HG02870 (cell line): ENCODE measurements at regions not wholly inside any gene's neighbourhood (a gene's known extent, or its start where the extent isn't known, plus 50 kb on each side); places are given as distances from the start of the nearest gene placed in this dataset.
"Not testable (repeated sequence)": the region's sequence is repeated elsewhere in the genome, so short reads cannot be mapped to it uniquely, and the experiment has no call there.

Experiments used
- ATAC-seq: cut with Tn5 transposase; IDR thresholded peaks from one replicate; pipeline ENCODE4 v1.9.1; 2021; ENCODE audit warnings: mild to moderate bottlenecking, moderate library complexity; ENCODE audit not compliant: unreplicated experiment

DNA sequence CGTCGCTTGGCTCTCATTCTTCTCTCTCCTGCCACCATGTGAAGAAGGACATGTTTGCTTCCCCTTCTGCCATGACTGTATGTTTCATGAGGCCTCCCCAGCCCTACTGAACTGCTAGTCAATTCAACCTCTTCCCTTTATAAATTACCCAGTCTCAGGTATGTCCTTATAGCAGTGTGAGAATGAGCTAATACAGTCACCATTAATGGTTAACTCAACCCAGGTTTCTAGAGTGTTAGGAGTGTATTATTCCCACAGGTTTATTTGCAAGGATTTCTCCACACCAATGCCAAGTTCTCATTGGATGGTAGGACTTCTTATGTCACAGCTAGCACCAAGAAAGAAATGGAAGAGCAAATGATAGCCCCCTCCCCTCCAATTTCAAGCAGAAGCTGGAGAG, 71.9 kb downstream of the DYNAP start:
- no peak for ATAC-seq

DNA sequence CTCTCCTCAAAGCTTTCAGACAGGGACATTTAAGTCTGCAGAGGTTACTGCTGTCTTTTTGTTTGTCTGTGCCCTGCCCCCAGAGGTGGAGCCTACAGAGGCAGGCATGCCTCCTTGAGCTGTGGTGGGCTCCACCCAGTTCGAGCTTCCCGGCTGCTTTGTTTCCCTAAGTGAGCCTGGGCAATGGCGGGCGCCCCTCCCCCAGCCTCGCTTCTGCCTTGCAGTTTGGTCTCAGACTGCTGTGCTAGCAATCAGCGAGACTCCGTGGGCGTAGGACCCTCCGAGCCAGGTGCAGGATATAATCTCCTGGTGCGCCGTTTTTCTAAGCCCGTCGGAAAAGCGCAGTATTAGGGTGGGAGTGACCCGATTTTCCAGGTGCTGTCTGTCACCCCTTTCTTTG, 78.7 kb downstream of the DYNAP start:
- not testable (repeated sequence) for ATAC-seq

GRCh38 chr18:54671291-54671881, 80.3 kb downstream of the DYNAP start:
- no peak for ATAC-seq

DNA sequence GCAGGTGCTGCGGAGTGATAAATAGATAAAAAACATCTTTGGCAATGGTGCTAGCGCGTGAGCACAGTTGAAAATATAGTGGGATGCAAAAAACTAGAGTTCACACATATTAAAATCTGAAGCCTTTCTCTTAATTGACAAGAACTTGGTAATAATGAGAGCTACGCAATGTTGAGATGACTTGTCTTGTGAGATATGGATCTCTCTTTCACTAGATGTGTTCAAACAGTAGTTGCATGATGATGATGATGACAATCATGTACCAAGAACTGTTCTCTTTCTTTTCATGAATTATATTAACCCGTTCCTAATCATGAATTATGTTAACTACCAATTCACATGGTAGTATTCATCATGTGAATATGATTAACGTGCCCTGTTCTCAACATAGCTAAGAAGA, 81.1 kb downstream of the DYNAP start:
- no peak for ATAC-seq

DNA sequence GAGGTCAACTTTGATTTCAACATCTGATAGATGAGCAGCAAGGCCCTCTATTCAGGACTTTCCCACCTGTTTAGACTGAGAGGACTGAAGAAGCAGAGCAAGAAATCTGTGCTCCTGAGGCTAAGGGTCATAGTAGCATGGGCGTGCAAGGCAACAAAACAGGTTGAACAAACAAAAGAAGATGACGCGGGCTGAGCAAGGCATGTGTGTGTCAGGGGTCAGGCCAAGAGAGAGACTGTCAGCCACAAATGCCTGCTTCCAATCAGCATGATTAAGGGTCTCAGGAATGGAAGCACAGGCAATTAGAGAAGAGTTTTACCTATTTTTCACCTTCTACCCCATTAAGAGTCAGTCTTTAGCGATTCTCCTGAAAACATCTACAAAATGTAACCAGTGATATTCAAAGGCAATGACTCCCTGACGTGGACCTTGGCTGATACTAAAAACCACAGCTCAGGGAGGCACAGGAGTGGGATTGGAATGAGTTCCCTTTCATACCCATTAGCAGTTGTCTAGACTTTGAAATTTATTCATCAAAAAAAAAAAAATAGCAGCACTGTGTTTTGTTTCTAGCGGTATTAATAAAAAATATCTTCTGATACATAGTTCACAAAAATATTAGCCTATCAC, 81.9 kb downstream of the DYNAP start:
- ATAC-seq, result no peak

GRCh38 chr18:54673936-54674335, 82.9 kb downstream of the DYNAP start:
- ATAC-seq, result no peak

- no peak for ATAC-seq
These were observed 84.0 kb downstream of the DYNAP start for GRCh38 chr18:54675076-54675475.

DNA sequence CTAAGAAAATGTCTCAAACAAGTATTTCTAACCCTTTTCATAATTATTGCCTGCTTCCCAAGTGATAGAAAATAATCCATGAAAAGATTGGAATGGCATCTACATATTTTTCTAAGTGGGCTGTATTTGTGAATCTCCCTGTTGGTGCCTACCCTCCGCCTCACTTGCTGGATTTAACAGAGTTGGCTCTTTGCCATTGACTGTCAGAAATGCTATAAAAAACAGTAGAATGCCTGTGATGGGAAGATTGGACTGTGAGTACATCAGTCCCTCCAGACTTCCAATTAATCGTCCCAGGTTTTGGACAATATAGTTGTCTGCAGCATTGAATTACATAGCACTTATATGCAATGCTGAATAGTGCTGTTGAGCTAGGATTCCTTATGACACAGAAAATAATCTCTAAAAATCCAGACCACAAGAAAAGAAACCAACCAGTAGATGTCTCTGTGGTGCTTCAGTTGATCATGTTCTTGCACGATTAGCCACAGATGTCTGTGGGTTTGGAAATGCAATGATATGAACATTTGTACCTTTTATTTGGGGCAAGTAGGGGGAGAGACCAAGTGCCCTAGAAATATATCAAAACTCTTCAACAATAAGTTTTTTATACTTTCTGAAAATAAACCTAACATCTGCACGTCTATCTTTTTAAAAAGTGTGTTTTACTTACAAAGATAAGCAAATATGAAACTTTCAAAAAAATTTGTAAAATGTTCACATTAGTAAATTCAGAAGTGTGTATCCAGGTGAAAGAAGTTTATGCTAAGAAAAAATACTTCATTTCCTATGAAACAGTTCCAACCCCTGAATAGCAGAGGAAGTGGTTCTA, 88.5 kb downstream of the DYNAP start:
- no peak for ATAC-seq

DNA sequence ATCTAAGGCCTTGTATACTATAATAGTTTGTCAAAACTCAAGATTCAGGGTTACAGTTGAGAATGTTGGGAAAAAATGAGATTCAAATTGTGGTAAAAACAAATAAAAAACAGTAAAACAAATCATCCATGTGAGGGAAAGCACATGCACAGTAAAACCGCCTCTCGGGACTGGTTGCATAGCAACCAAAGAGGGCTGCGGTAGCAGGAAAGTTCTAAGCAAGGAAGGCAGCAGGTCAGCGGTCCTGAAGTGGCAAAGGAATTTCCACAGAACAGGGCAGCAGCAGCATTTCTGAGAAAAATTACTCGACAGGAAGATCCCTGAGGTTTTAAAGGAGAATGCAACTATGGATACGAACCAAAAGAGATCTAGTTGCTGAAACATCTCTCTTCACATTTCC, 93.7 kb downstream of the DYNAP start:
- ATAC-seq, result no peak

DNA sequence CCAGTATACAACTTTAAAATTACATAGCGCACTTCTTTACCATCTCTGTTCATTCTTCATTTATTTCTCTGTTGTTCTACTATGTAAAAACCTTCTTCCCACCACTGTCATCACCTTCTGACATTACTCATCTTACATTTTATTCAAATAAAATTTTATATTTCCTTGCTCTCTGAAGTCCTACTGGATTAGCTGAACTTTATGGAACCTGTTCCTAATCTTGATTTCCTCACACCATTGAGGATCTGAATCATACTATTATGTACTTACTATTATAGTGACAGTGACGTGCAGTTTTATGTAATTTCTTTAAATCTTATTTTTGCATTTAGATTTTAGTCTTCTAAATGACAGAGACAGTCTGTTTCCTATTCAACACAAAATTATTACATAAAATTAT, 98.3 kb downstream of the DYNAP start:
- ATAC-seq, result no peak

- no peak for ATAC-seq
These were observed 99.2 kb downstream of the DYNAP start for GRCh38 chr18:54690198-54690597.

DNA sequence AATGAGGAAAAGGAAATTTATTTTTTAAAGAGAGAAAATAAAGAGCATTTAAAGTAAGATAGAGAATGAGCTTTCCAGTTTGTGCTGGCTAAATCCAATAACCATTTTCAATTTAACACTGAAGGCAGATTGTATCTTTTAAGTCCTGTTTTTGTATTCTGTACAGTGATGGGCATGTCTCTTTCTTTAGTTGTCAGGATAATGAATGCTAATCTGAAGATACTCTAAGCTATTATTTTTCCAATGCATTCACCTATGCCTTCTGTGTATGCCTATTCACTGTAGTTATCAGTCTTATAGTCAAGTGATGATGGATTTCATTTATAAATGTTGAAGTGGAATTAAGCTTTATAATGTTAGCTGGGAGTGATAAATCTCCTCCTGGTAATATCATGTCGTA, 101.4 kb downstream of the DYNAP start:
- ATAC-seq, result no peak

GRCh38 chr18:54696616-54697293, 105.7 kb downstream of the DYNAP start:
- ATAC-seq, result no peak

GRCh38 chr18:54700580-54700979, 109.5 kb downstream of the DYNAP start:
- ATAC-seq, result no peak

DNA sequence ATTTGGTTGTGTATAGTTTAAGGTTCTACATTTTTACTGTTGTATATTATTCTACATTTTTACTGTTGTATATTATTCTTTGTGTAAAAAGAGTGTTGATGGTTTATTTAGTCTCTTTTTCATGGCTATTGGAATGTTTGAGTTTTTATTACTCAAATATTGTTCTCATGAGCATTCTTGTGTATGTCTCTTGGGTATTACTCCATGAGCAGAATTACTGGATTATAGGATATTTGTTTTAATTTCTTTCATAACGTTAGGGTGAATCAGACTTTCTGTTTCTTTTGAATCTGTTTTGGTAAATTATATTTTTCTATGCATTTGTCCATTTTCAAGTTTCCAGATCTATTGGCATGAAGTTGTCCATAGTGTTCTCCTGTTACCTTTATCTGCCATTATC, 111.6 kb downstream of the DYNAP start:
- ATAC-seq, result no peak

DNA sequence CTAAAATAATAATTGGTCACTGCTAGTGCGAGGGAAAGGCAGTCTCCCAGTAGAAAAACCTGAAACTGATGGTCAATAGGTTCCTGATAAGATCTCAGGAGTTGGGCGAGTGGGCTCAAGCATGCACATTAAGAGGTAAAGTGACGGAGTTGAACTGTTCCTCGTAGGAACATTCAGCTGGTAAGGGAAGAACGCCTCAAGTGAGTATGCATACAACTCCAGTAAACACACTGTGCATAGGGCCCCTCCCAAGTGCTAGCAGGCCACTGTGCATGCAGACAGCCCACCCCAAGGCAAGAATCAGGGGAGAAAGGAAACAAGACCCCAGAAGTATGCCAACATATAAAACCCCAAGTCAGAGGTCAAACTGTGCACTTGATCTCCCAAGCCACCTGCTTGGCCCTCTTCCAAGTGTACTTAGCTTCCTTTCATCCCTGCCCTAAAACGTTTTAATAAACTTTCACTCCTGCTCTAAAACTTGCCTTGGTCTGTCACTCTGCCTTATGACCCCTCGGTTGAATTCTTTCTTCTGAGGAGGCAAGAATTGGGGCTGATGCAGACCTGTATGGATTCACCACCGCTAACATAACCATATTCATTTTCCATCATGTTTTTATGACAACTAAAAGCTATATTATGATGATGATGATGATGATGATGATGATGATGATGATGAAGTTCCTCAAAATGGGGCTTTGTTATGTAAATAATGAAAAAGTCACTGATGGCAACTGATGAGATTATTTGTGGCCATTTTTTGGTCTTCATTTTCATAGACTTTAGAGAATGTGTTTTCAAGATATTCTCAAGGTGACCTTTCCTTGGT, 118.0 kb upstream of the RAB27B start:
- ATAC-seq, result no peak

DNA sequence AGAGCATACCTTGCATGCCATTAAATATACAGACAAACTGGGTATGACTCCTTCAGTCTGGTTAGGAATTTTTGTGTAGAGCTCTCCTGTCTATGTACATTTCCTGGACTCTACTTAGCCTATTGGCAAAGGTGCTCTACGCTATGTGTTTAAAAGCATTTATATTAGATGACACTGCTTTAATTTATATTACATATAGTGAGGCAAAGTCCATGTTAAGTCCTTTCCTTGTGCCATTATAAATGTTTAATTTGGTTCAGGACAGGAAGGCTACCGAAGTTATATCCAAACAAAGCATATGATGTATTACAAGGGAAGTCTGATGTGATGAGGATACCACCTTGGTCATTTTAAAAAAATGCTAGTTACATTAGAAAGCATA, 117.4 kb upstream of the RAB27B start:
- no peak for ATAC-seq

- no peak for ATAC-seq
These were observed 116.0 kb upstream of the RAB27B start for GRCh38 chr18:54712306-54712705.

DNA sequence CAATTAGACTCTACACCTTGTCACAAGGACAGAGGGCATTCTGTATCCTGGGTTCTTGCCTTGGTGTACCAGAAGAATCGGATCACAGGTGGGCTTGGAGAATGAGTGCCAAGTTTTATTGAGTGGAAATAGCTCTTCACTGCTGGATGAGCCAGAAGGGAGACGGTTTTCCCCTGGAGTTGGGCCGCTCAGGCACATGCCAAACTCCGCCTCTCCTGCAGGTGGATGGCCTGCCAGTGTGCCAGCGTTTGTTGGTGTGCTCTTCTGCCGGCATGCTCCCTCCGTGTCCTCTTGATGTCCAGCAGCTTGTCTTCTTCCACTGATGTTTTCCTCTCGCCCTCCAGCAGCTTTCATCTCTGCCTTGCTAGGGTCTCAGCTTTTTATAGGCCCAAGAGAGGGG, 115.5 kb upstream of the RAB27B start:
- no peak for ATAC-seq

- no peak for ATAC-seq
These were observed 114.9 kb upstream of the RAB27B start for GRCh38 chr18:54713386-54713785.

DNA sequence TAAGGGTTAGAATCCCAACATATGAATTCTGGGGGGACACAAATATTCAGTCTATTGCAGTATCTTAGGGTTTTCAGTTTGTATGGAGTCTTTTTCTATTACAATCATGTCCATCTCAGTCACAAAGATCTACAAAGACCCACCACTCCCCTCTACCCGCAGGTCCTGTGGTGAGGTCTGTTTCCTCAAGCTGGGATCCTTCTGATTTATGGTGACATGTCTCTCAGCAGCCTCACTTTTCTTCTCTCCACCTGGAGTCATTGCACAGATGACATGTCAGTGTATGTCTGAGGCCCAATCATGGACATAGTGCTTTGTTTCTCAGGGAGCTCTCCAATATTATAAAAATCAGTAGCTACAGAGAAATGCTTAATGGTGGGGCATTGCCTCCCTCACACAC, 113.4 kb upstream of the RAB27B start:
- no peak for ATAC-seq
